ENCODE measurements at regions not wholly inside any gene's neighbourhood (a gene's known extent, or its start where the extent isn't known, plus 50 kb on each side); places are given as distances from the start of the nearest gene placed in this dataset.
"Not testable (repeated sequence)": the region's sequence is repeated elsewhere in the genome, so short reads cannot be mapped to it uniquely, and the experiment has no call there.

DNA sequence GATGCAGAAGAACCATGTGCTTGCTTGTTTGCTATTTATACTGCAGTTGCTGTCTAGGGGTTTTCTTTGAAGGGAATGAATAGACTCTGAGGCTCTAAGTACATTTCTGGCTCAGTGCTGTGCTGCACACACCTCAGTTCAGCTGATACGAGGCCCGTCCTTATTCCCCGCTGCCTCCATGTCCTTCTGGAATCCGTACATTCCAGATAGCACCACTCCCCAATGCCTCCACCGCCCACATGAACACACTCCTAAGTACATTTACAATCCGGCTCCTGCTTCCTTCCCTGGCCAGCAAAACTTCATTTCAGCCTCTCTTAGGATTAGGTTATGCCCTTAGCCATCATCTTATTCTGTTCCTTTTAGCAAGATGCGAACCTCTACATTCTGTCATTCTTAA is 57.1 kb downstream of the KCNC4 start:
- Histone ChIP-seq H3K4me3 (ENCODE audit: low read depth, low read length) (no peak overlapping the region), H3K27ac (no peak overlapping the region)
- TF ChIP-seq, protein P1, sequence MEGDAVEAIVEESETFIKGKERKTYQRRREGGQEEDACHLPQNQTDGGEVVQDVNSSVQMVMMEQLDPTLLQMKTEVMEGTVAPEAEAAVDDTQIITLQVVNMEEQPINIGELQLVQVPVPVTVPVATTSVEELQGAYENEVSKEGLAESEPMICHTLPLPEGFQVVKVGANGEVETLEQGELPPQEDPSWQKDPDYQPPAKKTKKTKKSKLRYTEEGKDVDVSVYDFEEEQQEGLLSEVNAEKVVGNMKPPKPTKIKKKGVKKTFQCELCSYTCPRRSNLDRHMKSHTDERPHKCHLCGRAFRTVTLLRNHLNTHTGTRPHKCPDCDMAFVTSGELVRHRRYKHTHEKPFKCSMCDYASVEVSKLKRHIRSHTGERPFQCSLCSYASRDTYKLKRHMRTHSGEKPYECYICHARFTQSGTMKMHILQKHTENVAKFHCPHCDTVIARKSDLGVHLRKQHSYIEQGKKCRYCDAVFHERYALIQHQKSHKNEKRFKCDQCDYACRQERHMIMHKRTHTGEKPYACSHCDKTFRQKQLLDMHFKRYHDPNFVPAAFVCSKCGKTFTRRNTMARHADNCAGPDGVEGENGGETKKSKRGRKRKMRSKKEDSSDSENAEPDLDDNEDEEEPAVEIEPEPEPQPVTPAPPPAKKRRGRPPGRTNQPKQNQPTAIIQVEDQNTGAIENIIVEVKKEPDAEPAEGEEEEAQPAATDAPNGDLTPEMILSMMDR (IDR thresholded peaks at IDR 0.05; ENCODE audit: low read depth, low read length): no peak

DNA sequence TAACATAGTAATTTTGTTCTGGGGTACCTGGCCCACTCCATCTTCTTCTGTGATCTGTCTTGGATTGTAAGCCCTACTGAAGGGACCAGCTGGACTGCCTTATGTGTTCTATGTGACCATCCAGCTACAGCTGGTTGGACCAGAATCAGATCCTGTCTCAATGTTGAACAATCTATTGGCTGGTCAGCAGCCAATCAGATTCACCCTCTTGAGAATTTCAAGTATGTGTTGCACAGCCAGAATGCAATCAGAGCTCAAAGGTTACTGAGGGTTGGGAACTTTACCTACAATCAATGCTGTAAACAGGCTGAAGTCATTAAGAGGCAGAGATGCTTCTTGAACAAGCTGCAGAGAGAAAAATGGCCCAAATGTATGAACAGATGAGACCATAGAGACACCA is 61.9 kb downstream of the KCNC4 start:
- H3K27me3 ChIP-seq (ENCODE audit: insufficient read depth, low read depth, severe bottlenecking): no peaks in the 10 kb centered on the region

More for the DNA sequence above, 57.1 kb downstream of the KCNC4 start:
- H3K9me3 ChIP-seq (ENCODE audit: severe bottlenecking): no peaks in the 10 kb centered on the region
- DNase-seq: no peak
- no peaks in the 10 kb centered on the region for H3K36me3 ChIP-seq
- no peaks in the 10 kb centered on the region for H3K27me3 ChIP-seq (ENCODE audit: insufficient read depth, low read depth, severe bottlenecking)

DNA sequence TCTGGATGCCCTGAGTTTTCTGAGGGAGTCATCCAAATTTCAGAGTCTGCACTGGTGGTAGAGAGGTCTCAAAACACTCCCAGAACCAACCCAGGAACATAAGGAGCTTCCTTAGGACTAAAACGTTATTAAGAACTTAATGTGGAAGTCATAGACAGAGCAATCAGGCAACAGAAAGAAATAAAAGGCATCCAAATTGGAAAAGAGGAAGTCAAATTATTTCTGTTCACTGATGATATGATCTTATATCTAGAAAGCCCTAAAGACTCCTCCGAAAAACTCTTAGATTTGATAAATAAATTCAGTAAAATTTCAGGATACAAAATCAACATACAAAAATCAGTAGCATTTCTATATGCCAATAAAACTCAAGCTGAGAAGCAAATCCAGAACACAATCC is 63.7 kb downstream of the KCNC4 start:
- H3K27me3 ChIP-seq (ENCODE audit: insufficient read depth, low read depth, severe bottlenecking); H3K4me3 ChIP-seq (ENCODE audit: low read depth, low read length); H3K9me3 ChIP-seq (ENCODE audit: severe bottlenecking); H3K36me3 ChIP-seq; H3K27ac ChIP-seq; DNase-seq: not testable (repeated sequence)

More for the DNA sequence above, 61.9 kb downstream of the KCNC4 start:
- Histone ChIP-seq H3K9me3 (ENCODE audit: severe bottlenecking) (no peaks in the 10 kb centered on the region), H3K4me3 (ENCODE audit: low read depth, low read length) (no peak overlapping the region), H3K36me3 (no peaks in the 10 kb centered on the region), H3K27ac (no peak overlapping the region)
- TF ChIP-seq, protein P1 (IDR thresholded peaks at IDR 0.05; ENCODE audit: low read depth, low read length): no peak
- no peak for DNase-seq

DNA sequence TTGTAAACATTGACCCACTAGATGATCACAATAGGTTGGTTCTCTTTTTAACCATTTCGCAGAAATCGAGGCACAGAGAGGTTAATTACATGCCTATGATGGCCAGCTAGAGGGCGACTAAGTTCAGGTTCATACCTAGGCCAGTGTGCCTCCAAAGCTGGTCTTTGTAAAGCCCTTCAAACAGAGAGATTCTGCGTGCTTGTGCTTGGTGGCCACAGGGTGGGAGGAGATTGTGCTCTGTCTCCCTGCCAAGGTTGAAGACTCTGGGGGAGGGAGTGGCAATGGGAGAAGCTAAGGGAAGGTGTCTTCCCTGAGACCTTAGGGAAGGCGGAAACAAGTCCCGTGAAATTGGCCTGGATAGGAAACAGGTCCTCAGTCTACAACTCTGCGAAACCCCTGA is 59.1 kb upstream of the RBM15 start:
- Histone ChIP-seq H3K36me3 (no peaks in the 10 kb centered on the region), H3K27me3 (ENCODE audit: insufficient read depth, low read depth, severe bottlenecking) (no peaks in the 10 kb centered on the region), H3K4me3 (ENCODE audit: low read depth, low read length) (no peak overlapping the region), H3K27ac (no peak overlapping the region), H3K9me3 (ENCODE audit: severe bottlenecking) (no peaks in the 10 kb centered on the region)
- no peak for DNase-seq
- TF ChIP-seq, protein P1 (IDR thresholded peaks at IDR 0.05; ENCODE audit: low read depth, low read length): peak; percentile 12; the same call in 1 of the 2 replicates

DNA sequence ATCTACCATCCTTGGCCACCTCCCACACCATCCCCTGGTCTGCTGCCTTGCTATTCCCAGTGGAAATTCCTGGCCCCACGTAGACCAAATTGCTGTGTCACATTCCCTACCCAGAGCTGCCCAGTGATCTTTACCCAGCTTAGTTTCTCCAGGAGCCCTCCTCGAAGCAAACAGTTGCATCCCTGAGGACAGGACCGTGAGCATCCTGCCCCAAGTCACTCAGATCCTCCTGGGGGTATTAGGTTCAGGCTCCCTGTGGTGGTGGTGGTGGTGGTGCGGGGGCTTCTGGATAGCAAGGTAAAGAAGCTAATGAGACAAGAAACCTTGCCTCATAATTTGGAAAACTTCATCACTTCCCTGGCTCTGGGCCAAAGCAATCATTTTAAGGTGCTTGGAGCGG is 58.4 kb upstream of the RBM15 start:
- no peak overlapping the region for H3K27ac ChIP-seq

DNA sequence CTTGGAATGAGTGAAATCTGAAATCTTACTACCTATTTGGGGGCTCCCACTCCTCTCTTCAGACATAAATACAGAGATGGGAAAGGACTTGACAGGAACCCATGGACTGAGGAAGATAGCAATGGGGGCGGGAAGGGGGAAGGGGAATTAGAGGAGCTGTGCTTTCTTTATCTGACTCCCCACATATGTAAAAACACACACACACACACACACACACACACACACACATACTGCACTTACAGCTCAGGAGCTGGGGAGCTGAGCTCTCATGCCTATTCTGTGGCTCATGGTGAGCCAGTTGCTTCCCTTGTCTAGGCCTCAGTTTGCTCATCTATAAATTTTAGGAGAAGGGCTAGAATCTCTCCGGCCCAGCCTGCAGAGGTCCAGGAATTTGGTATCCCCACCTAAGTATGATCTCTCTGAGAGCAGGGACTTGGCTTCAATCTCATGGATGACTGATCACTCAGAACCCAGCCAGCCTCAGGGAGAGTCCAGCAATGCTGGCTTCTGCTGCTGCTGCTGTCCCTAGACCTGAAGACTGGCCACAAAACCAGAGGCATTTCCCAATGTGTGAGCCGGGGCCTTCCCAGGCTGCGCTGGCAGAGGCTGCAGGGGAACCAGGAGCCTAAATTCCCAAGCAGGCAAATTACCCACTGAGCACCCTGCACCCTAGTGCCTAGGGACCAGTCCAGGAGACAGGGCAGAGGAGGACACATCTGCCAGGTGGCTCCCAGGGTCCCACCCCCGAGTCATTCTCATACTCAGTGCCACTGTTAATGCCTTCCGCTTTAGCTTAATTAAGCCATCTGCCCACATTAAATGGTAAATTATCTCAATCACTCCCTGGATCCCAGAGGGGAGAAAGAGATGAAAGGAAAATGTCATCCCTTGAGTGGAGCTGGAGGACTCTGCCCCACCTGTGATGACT is 57.5 kb upstream of the RBM15 start:
- H3K9me3 ChIP-seq (ENCODE audit: severe bottlenecking): no peaks in the 10 kb centered on the region
- TF ChIP-seq, protein P1 (IDR thresholded peaks at IDR 0.05; ENCODE audit: low read depth, low read length): no peak
- H3K27me3 ChIP-seq (ENCODE audit: insufficient read depth, low read depth, severe bottlenecking): no peaks in the 10 kb centered on the region
- H3K4me3 ChIP-seq (ENCODE audit: low read depth, low read length): no peak overlapping the region
- no peak overlapping the region for H3K27ac ChIP-seq
- peak; percentile 62 for DNase-seq
- no peaks in the 10 kb centered on the region for H3K36me3 ChIP-seq

More for the DNA sequence above, 58.4 kb upstream of the RBM15 start:
- H3K9me3 ChIP-seq (ENCODE audit: severe bottlenecking): no peaks in the 10 kb centered on the region
- TF ChIP-seq, protein P1 (IDR thresholded peaks at IDR 0.05; ENCODE audit: low read depth, low read length): no peak
- H3K4me3 ChIP-seq (ENCODE audit: low read depth, low read length): no peak overlapping the region
- DNase-seq: no peak
- H3K36me3 ChIP-seq: no peaks in the 10 kb centered on the region
- no peaks in the 10 kb centered on the region for H3K27me3 ChIP-seq (ENCODE audit: insufficient read depth, low read depth, severe bottlenecking)
